ENCODE measurements at regions not wholly inside any gene's neighbourhood (a gene's known extent, or its start where the extent isn't known, plus 50 kb on each side); places are given as distances from the start of the nearest gene placed in this dataset.

GRCh38 chr14:85250414-85251189, 279.3 kb upstream of the FLRT2 start:
- H3K27ac ChIP-seq (ENCODE audit: insufficient read depth, low read depth, low read length), result peak overlapping the region; percentile 2
- peaks cover 19% of the 10 kb centered on the region for H3K4me1 ChIP-seq (ENCODE audit: control insufficient read depth, extremely low read depth, insufficient read depth, low read length)
- FAIRE-seq (no peak), DNase-seq (ENCODE audit: low read depth, low spot score) (peak; percentile 78)
- peak; percentile 22 for TF ChIP-seq POLR2AphosphoS5 (IDR thresholded peaks at IDR 0.05; ENCODE audit: insufficient read depth, low read depth, low read length)
- TF ChIP-seq MAX (IDR thresholded peaks at IDR 0.05; ENCODE audit: insufficient read depth, insufficient read length), result no peak
- no peak for TF ChIP-seq JUN (IDR thresholded peaks at IDR 0.05; ENCODE audit: borderline replicate concordance, insufficient read depth, insufficient read length, low read depth)
- peak; percentile 74 for TF ChIP-seq GATA2 (IDR thresholded peaks at IDR 0.05; ENCODE audit: insufficient read depth, insufficient read length, low read depth, low read length)
- no peak for TF ChIP-seq EZH2 (IDR thresholded peaks at IDR 0.05; ENCODE audit: borderline replicate concordance, low read depth, low read length, severe bottlenecking)
- no peak for TF ChIP-seq CTCF (IDR thresholded peaks at IDR 0.05; ENCODE audit: extremely low read depth in 1 of 2, insufficient read depth in 1 of 2, low read depth in 1 of 2, low read length in 2 of 2)
- no peak for TF ChIP-seq FOS (IDR thresholded peaks at IDR 0.05; ENCODE audit: borderline replicate concordance, insufficient read depth, low read length)
- no peak for TF ChIP-seq POLR2A (IDR thresholded peaks at IDR 0.05; ENCODE audit: low read depth, low read length)
- TF ChIP-seq MYC (IDR thresholded peaks at IDR 0.05; ENCODE audit: low read depth, low read length), result no peak
- H3K36me3 ChIP-seq (ENCODE audit: control insufficient read depth in 2 of 2, extremely low read depth in 1 of 2, insufficient read depth in 2 of 2, low read length in 2 of 2), result no peaks in the 10 kb centered on the region
- H3K9ac ChIP-seq (replicated peaks; ENCODE audit: extremely low read depth, insufficient read depth, low read length), result no peak overlapping the region
- H4K20me1 ChIP-seq (replicated peaks; ENCODE audit: control insufficient read depth, extremely low read depth, insufficient read depth, low read length), result no peaks in the 10 kb centered on the region
- H3K9me3 ChIP-seq (replicated peaks; ENCODE audit: control insufficient read depth, insufficient read depth, low read length), result no peaks in the 10 kb centered on the region
- H3K4me2 ChIP-seq (ENCODE audit: insufficient read depth, low read length), result peak overlapping the region; percentile 3
- ChIA-PET POLR2A (no interaction called here), CTCF (interaction anchor here (0.6 kb wide), 1 partner anchor 88 kb away, joined by 3 read pairs; no protein-coding TSS in a partner anchor)
- intact Hi-C loops (cut with micrococcal nuclease), result loop anchor here (2.0 to 5.0 kb wide), 2 partner anchors 222 to 278 kb away; no protein-coding TSS in a partner anchor
- no peaks in the 10 kb centered on the region for H3K27me3 ChIP-seq (ENCODE audit: control insufficient read depth in 2 of 2, insufficient read depth in 2 of 2, low read length in 2 of 2)
- no TSS peak for BruUV-seq (replicated peaks)
- H3K4me3 ChIP-seq (replicated peaks in 1 of 3; ENCODE audit: insufficient read depth in 1 of 3, low read depth in 1 of 3, low read length in 3 of 3), result no peak overlapping the region
- no peaks in the 10 kb centered on the region for H3K79me2 ChIP-seq (ENCODE audit: control insufficient read depth, insufficient read depth, low read length)
- dilution Hi-C loops (cut with MboI; ENCODE audit: extremely low pct_ligation_motif_present, low sequenced_read_pairs), result no loop called here
- no peaks in the 10 kb centered on the region for H3K9me1 ChIP-seq (replicated peaks; ENCODE audit: control insufficient read depth, extremely low read depth, insufficient read depth, low read length)
- H2AFZ ChIP-seq (ENCODE audit: low read depth, low read length), result no peak overlapping the region
